KMS-11 (cell line): ENCODE measurements at regions not wholly inside any gene's neighbourhood (a gene's known extent, or its start where the extent isn't known, plus 50 kb on each side); places are given as distances from the start of the nearest gene placed in this dataset.
"Not testable (repeated sequence)": the region's sequence is repeated elsewhere in the genome, so short reads cannot be mapped to it uniquely, and the experiment has no call there.

Source experiments
- H2AFZ ChIP-seq: fragments of 200-600 bp; sonication (generic); 2 replicates; pipeline ENCODE4 v1.6.1; 2016; ENCODE audit warnings: antibody characterized with exemption, mixed run types, low read depth
- H3K27ac ChIP-seq: fragments of 200-600 bp; sonication (generic); 2 replicates; pipeline ENCODE4 v1.6.1; 2016; ENCODE audit warnings: mild to moderate bottlenecking, mixed run types
- H3K27me3 ChIP-seq: fragments of 200-600 bp; sonication (generic); 2 replicates; pipeline ENCODE4 v1.6.1; 2017; ENCODE audit warnings: mild to moderate bottlenecking, low read depth, mixed run types, moderate library complexity; ENCODE audit not compliant: insufficient read depth
- H3K36me3 ChIP-seq: fragments of 200-600 bp; sonication (generic); 2 replicates; pipeline ENCODE4 v1.6.1; 2017; ENCODE audit warnings: mild to moderate bottlenecking, mixed run types; ENCODE audit not compliant: insufficient read depth
- H3K4me1 ChIP-seq: fragments of 200-600 bp; sonication (generic); 2 replicates; pipeline ENCODE4 v1.6.1; 2016; ENCODE audit warnings: mild to moderate bottlenecking, low read depth, mixed run types; ENCODE audit not compliant: poor library complexity, severe bottlenecking
- H3K4me2 ChIP-seq: fragments of 200-600 bp; sonication (generic); 2 replicates; pipeline ENCODE4 v1.7.0; 2016; ENCODE audit warnings: mild to moderate bottlenecking, mixed run types
- H3K4me3 ChIP-seq: fragments of 200-600 bp; sonication (generic); IDR thresholded peaks from 2 replicates; pipeline ENCODE4 v1.6.1; 2017; ENCODE audit warnings: low read depth, low read length, mixed read lengths; ENCODE audit not compliant: insufficient read depth
- H3K79me2 ChIP-seq: fragments of 200-600 bp; sonication (generic); 2 replicates; pipeline ENCODE4 v1.6.1; 2016; ENCODE audit warnings: low read depth, mixed run types; ENCODE audit not compliant: insufficient read depth
- H3K9ac ChIP-seq: fragments of 200-600 bp; sonication (generic); 2 replicates; pipeline ENCODE4 v1.6.1; 2016; ENCODE audit warnings: mild to moderate bottlenecking, mixed run types
- H4K20me1 ChIP-seq: fragments of 200-600 bp; sonication (generic); 2 replicates; pipeline ENCODE4 v1.6.1; 2016; ENCODE audit warnings: mild to moderate bottlenecking, mixed run types; ENCODE audit not compliant: insufficient read depth
- CTCF ChIP-seq: fragments of 200-600 bp; sonication (generic); conservative IDR thresholded peaks from 2 replicates; pipeline ENCODE4 v1.6.1; 2017; ENCODE audit warnings: low read depth, mild to moderate bottlenecking, antibody characterized with exemption, low read length, moderate library complexity, mixed read lengths

- no peak overlapping the region for H2AFZ ChIP-seq
- H3K4me1 ChIP-seq: no peaks in the 10 kb centered on the region
- no peak overlapping the region for H3K9ac ChIP-seq
- no peaks in the 10 kb centered on the region for H3K36me3 ChIP-seq
- H3K4me2 ChIP-seq: no peak overlapping the region
- no peak overlapping the region for H3K27ac ChIP-seq
- no peak overlapping the region for H3K4me3 ChIP-seq
- no peaks in the 10 kb centered on the region for H4K20me1 ChIP-seq
- no peaks in the 10 kb centered on the region for H3K79me2 ChIP-seq
- no peak for TF ChIP-seq CTCF
- H3K27me3 ChIP-seq: no peaks in the 10 kb centered on the region
Measured at GRCh38 chr4:138788267-138788790, 227.3 kb upstream of the NOCT start.

- H3K79me2 ChIP-seq, H3K4me1 ChIP-seq, H3K27ac ChIP-seq, H4K20me1 ChIP-seq, H3K9ac ChIP-seq, H3K4me2 ChIP-seq, H3K4me3 ChIP-seq, H3K27me3 ChIP-seq, H2AFZ ChIP-seq, H3K36me3 ChIP-seq: not testable (repeated sequence)
Measured at GRCh38 chr4:138779761-138780160, 235.8 kb upstream of the NOCT start.

GRCh38 chr4:138775890-138776289 is 239.7 kb upstream of the NOCT start:
- H4K20me1 ChIP-seq: no peaks in the 10 kb centered on the region
- H3K27ac ChIP-seq: no peak overlapping the region
- no peak for TF ChIP-seq CTCF
- no peaks in the 10 kb centered on the region for H3K4me1 ChIP-seq
- no peak overlapping the region for H3K9ac ChIP-seq
- no peaks in the 10 kb centered on the region for H3K36me3 ChIP-seq
- no peak overlapping the region for H2AFZ ChIP-seq
- H3K79me2 ChIP-seq: no peaks in the 10 kb centered on the region
- H3K27me3 ChIP-seq: no peaks in the 10 kb centered on the region
- H3K4me3 ChIP-seq: no peak overlapping the region
- H3K4me2 ChIP-seq: no peak overlapping the region

GRCh38 chr4:138775489-138775888 is 240.1 kb upstream of the NOCT start:
- Histone ChIP-seq H3K79me2 (no peaks in the 10 kb centered on the region), H3K27ac (no peak overlapping the region), H2AFZ (no peak overlapping the region), H3K9ac (no peak overlapping the region), H3K4me2 (no peak overlapping the region), H3K4me1 (no peaks in the 10 kb centered on the region), H3K4me3 (no peak overlapping the region), H4K20me1 (no peaks in the 10 kb centered on the region), H3K27me3 (no peaks in the 10 kb centered on the region), H3K36me3 (no peaks in the 10 kb centered on the region)
- no peak for TF ChIP-seq CTCF

- no peak for TF ChIP-seq CTCF
- no peaks in the 10 kb centered on the region for H4K20me1 ChIP-seq
- H3K9ac ChIP-seq: no peak overlapping the region
- no peak overlapping the region for H3K4me3 ChIP-seq
- H3K27me3 ChIP-seq: no peaks in the 10 kb centered on the region
- no peak overlapping the region for H3K27ac ChIP-seq
- no peaks in the 10 kb centered on the region for H3K36me3 ChIP-seq
- H3K4me2 ChIP-seq: no peak overlapping the region
- no peaks in the 10 kb centered on the region for H3K4me1 ChIP-seq
- H3K79me2 ChIP-seq: no peaks in the 10 kb centered on the region
- H2AFZ ChIP-seq: no peak overlapping the region
Measured at GRCh38 chr4:138774940-138775339, 240.6 kb upstream of the NOCT start.

- not testable (repeated sequence) for H3K79me2 ChIP-seq, H3K4me2 ChIP-seq, H3K9ac ChIP-seq, H3K27ac ChIP-seq, H3K4me3 ChIP-seq, H4K20me1 ChIP-seq, H3K27me3 ChIP-seq, H3K36me3 ChIP-seq, H3K4me1 ChIP-seq, H2AFZ ChIP-seq
Measured at GRCh38 chr4:138774125-138774524, 241.5 kb upstream of the NOCT start.
